DND-41 (cell line): ENCODE measurements at regions not wholly inside any gene's neighbourhood (a gene's known extent, or its start where the extent isn't known, plus 50 kb on each side); places are given as distances from the start of the nearest gene placed in this dataset.

Experiments used
- EZH2 ChIP-seq: IDR thresholded peaks from 3 replicates; pipeline ENCODE4 v1.6.1; 2012; ENCODE audit warnings: borderline replicate concordance, low read depth, mild to moderate bottlenecking, moderate library complexity, low read length, inconsistent platforms; ENCODE audit not compliant: severe bottlenecking
- TF ChIP-seq, protein P1 (sequence below): IDR thresholded peaks from 2 replicates; pipeline ENCODE4 v1.5.1; 2012; ENCODE audit warnings: borderline replicate concordance, low read length, moderate library complexity, mild to moderate bottlenecking; ENCODE audit not compliant: poor library complexity, severe bottlenecking; ENCODE audit errors: extremely low read depth

- no peak for TF ChIP-seq EZH2
- TF ChIP-seq, protein P1, sequence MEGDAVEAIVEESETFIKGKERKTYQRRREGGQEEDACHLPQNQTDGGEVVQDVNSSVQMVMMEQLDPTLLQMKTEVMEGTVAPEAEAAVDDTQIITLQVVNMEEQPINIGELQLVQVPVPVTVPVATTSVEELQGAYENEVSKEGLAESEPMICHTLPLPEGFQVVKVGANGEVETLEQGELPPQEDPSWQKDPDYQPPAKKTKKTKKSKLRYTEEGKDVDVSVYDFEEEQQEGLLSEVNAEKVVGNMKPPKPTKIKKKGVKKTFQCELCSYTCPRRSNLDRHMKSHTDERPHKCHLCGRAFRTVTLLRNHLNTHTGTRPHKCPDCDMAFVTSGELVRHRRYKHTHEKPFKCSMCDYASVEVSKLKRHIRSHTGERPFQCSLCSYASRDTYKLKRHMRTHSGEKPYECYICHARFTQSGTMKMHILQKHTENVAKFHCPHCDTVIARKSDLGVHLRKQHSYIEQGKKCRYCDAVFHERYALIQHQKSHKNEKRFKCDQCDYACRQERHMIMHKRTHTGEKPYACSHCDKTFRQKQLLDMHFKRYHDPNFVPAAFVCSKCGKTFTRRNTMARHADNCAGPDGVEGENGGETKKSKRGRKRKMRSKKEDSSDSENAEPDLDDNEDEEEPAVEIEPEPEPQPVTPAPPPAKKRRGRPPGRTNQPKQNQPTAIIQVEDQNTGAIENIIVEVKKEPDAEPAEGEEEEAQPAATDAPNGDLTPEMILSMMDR = no peak
These were observed 177.0 kb downstream of the OR4M2 start for GRCh38 chr15:22257047-22258008.
